SJCRH30 (cell line): ENCODE measurements at regions not wholly inside any gene's neighbourhood (a gene's known extent, or its start where the extent isn't known, plus 50 kb on each side); places are given as distances from the start of the nearest gene placed in this dataset.

Experiments used
- DNase-seq, 2 experiments: peaks; one replicate each; pipeline ENCODE4 v3.0.0-alpha.2; 2015 to 2020
- H3K27ac ChIP-seq: fragments of 250-450 bp; sonication (Bioruptor Pico); 2 replicates; pipeline ENCODE4 v1.5.1; 2020; ENCODE audit warnings: mild to moderate bottlenecking, moderate library complexity
- H3K27me3 ChIP-seq: fragments of 250-450 bp; sonication (Bioruptor Pico); 2 replicates; pipeline ENCODE4 v1.5.1; 2020; ENCODE audit warnings: mild to moderate bottlenecking, moderate library complexity
- H3K36me3 ChIP-seq: fragments of 250-450 bp; sonication (Bioruptor Pico); 2 replicates; pipeline ENCODE4 v1.5.1; 2020; ENCODE audit warnings: mild to moderate bottlenecking, moderate library complexity
- H3K4me1 ChIP-seq: fragments of 250-450 bp; sonication (Bioruptor Pico); 2 replicates; pipeline ENCODE4 v1.5.1; 2020; ENCODE audit warnings: mild to moderate bottlenecking, moderate library complexity
- H3K4me3 ChIP-seq: fragments of 250-450 bp; sonication (Bioruptor Pico); 2 replicates; pipeline ENCODE4 v1.5.1; 2020; ENCODE audit warnings: mild to moderate bottlenecking, moderate library complexity
- H3K9me3 ChIP-seq: fragments of 250-450 bp; sonication (Bioruptor Pico); replicated peaks from 2 replicates; pipeline ENCODE4 v1.5.1; 2020; ENCODE audit warnings: mild to moderate bottlenecking, moderate library complexity

GRCh38 chr2:14120376-14120775 is 512.1 kb upstream of the LRATD1 start:
- DNase-seq: no peak

GRCh38 chr2:14123436-14124103 is 508.9 kb upstream of the LRATD1 start:
- no peak for DNase-seq
- Histone ChIP-seq H3K4me3 (no peak overlapping the region), H3K36me3 (no peaks in the 10 kb centered on the region), H3K27me3 (no peaks in the 10 kb centered on the region), H3K9me3 (no peaks in the 10 kb centered on the region), H3K4me1 (no peaks in the 10 kb centered on the region), H3K27ac (no peak overlapping the region)

More at GRCh38 chr2:14120376-14120775, 512.1 kb upstream of the LRATD1 start:
- Histone ChIP-seq H3K27me3 (no peaks in the 10 kb centered on the region), H3K4me3 (no peak overlapping the region), H3K9me3 (no peaks in the 10 kb centered on the region), H3K36me3 (no peaks in the 10 kb centered on the region), H3K4me1 (no peaks in the 10 kb centered on the region), H3K27ac (no peak overlapping the region)

- Histone ChIP-seq H3K4me1 (no peaks in the 10 kb centered on the region), H3K9me3 (no peaks in the 10 kb centered on the region), H3K4me3 (no peak overlapping the region), H3K27me3 (no peaks in the 10 kb centered on the region), H3K27ac (no peak overlapping the region), H3K36me3 (no peaks in the 10 kb centered on the region)
- peak in 1 of 2 experiments; percentile 5 for DNase-seq
These were observed 506.8 kb upstream of the LRATD1 start for GRCh38 chr2:14125624-14126293.

- H3K36me3 ChIP-seq: no peaks in the 10 kb centered on the region
- H3K4me1 ChIP-seq: no peaks in the 10 kb centered on the region
- no peaks in the 10 kb centered on the region for H3K9me3 ChIP-seq
- no peak for DNase-seq
- H3K4me3 ChIP-seq: no peak overlapping the region
- H3K27me3 ChIP-seq: no peaks in the 10 kb centered on the region
- H3K27ac ChIP-seq: no peak overlapping the region
These were observed 505.7 kb upstream of the LRATD1 start for GRCh38 chr2:14126846-14127245.

GRCh38 chr2:14127765-14128164 is 504.8 kb upstream of the LRATD1 start:
- Histone ChIP-seq H3K36me3 (no peaks in the 10 kb centered on the region), H3K4me3 (no peak overlapping the region), H3K9me3 (no peaks in the 10 kb centered on the region), H3K4me1 (no peaks in the 10 kb centered on the region), H3K27ac (no peak overlapping the region), H3K27me3 (no peaks in the 10 kb centered on the region)
- DNase-seq: no peak

GRCh38 chr2:14132386-14132785 is 500.1 kb upstream of the LRATD1 start:
- DNase-seq: no peak
- no peaks in the 10 kb centered on the region for H3K9me3 ChIP-seq
- H3K4me3 ChIP-seq: no peak overlapping the region
- no peaks in the 10 kb centered on the region for H3K27me3 ChIP-seq
- H3K4me1 ChIP-seq: peaks cover 5% of the 10 kb centered on the region; the same call in 1 of the 2 replicates
- no peak overlapping the region for H3K27ac ChIP-seq
- H3K36me3 ChIP-seq: no peaks in the 10 kb centered on the region

GRCh38 chr2:14134771-14135170 is 497.7 kb upstream of the LRATD1 start:
- peaks cover 5% of the 10 kb centered on the region; the same call in 1 of the 2 replicates for H3K4me1 ChIP-seq
- H3K27ac ChIP-seq: no peak overlapping the region
- H3K9me3 ChIP-seq: no peaks in the 10 kb centered on the region
- no peaks in the 10 kb centered on the region for H3K27me3 ChIP-seq
- no peaks in the 10 kb centered on the region for H3K36me3 ChIP-seq
- peak in 1 of 2 experiments; percentile 38 for DNase-seq
- no peak overlapping the region for H3K4me3 ChIP-seq

- H3K27me3 ChIP-seq: no peaks in the 10 kb centered on the region
- H3K4me1 ChIP-seq: peaks cover 5% of the 10 kb centered on the region; the same call in 1 of the 2 replicates
- H3K36me3 ChIP-seq: no peaks in the 10 kb centered on the region
- no peak for DNase-seq
- H3K4me3 ChIP-seq: no peak overlapping the region
- H3K9me3 ChIP-seq: no peaks in the 10 kb centered on the region
- no peak overlapping the region for H3K27ac ChIP-seq
These were observed 496.5 kb upstream of the LRATD1 start for GRCh38 chr2:14136030-14136429.

GRCh38 chr2:14137643-14138042 is 494.9 kb upstream of the LRATD1 start:
- no peak overlapping the region for H3K4me3 ChIP-seq
- H3K9me3 ChIP-seq: no peaks in the 10 kb centered on the region
- H3K27ac ChIP-seq: no peak overlapping the region
- peaks cover 5% of the 10 kb centered on the region; the same call in 1 of the 2 replicates for H3K4me1 ChIP-seq
- H3K27me3 ChIP-seq: no peaks in the 10 kb centered on the region
- H3K36me3 ChIP-seq: no peaks in the 10 kb centered on the region
- no peak for DNase-seq

GRCh38 chr2:14140009-14140550 is 492.4 kb upstream of the LRATD1 start:
- Histone ChIP-seq H3K9me3 (no peaks in the 10 kb centered on the region), H3K27ac (no peak overlapping the region), H3K4me3 (no peak overlapping the region), H3K36me3 (no peaks in the 10 kb centered on the region), H3K27me3 (no peaks in the 10 kb centered on the region), H3K4me1 (peaks cover 4% of the 10 kb centered on the region; the same call in 1 of the 2 replicates)
- DNase-seq: no peak

- no peak for DNase-seq
- Histone ChIP-seq H3K27ac (no peak overlapping the region), H3K4me3 (no peak overlapping the region), H3K36me3 (no peaks in the 10 kb centered on the region), H3K9me3 (no peaks in the 10 kb centered on the region), H3K4me1 (peaks cover 12% of the 10 kb centered on the region), H3K27me3 (no peaks in the 10 kb centered on the region)
These were observed 489.1 kb upstream of the LRATD1 start for GRCh38 chr2:14143435-14143834.

- H3K4me1 ChIP-seq: peaks cover 36% of the 10 kb centered on the region
- no peaks in the 10 kb centered on the region for H3K36me3 ChIP-seq
- peak overlapping the region; percentile 82 for H3K27ac ChIP-seq
- H3K9me3 ChIP-seq: no peaks in the 10 kb centered on the region
- no peaks in the 10 kb centered on the region for H3K27me3 ChIP-seq
- peak; percentile 40 to 83 for DNase-seq
- H3K4me3 ChIP-seq: no peak overlapping the region
These were observed 484.3 kb upstream of the LRATD1 start for GRCh38 chr2:14148216-14148615.

- Histone ChIP-seq H3K27ac (no peak overlapping the region), H3K9me3 (no peaks in the 10 kb centered on the region)
- peak in 1 of 2 experiments; percentile 32 for DNase-seq
These were observed 474.7 kb upstream of the LRATD1 start for GRCh38 chr2:14157816-14158215.

GRCh38 chr2:14180333-14180732 is 452.2 kb upstream of the LRATD1 start:
- no peak for DNase-seq
- no peak overlapping the region for H3K27ac ChIP-seq
- H3K27me3 ChIP-seq: no peaks in the 10 kb centered on the region
- H3K4me3 ChIP-seq: no peak overlapping the region
- H3K9me3 ChIP-seq: no peaks in the 10 kb centered on the region
- no peaks in the 10 kb centered on the region for H3K4me1 ChIP-seq
- H3K36me3 ChIP-seq: no peaks in the 10 kb centered on the region

More at GRCh38 chr2:14157816-14158215, 474.7 kb upstream of the LRATD1 start:
- Histone ChIP-seq H3K36me3 (no peaks in the 10 kb centered on the region), H3K4me3 (no peak overlapping the region), H3K4me1 (0 out of 2 replicates have a peak, but pooled peaks cover 2% of the 10 kb centered on the region), H3K27me3 (no peaks in the 10 kb centered on the region)

GRCh38 chr2:14182227-14182946 is 450.1 kb upstream of the LRATD1 start:
- DNase-seq: no peak
- Histone ChIP-seq H3K27me3 (no peaks in the 10 kb centered on the region), H3K4me1 (no peaks in the 10 kb centered on the region), H3K36me3 (no peaks in the 10 kb centered on the region), H3K4me3 (no peak overlapping the region), H3K9me3 (no peaks in the 10 kb centered on the region), H3K27ac (no peak overlapping the region)
